Panc1 (cell line): ENCODE measurements at regions not wholly inside any gene's neighbourhood (a gene's known extent, or its start where the extent isn't known, plus 50 kb on each side); places are given as distances from the start of the nearest gene placed in this dataset.

Experiments used
- SIN3A ChIP-seq: IDR thresholded peaks from 2 replicates; pipeline ENCODE4 v1.6.1; 2012; ENCODE audit warnings: low read depth, mild to moderate bottlenecking, low read length, moderate library complexity, borderline replicate concordance; ENCODE audit not compliant: insufficient read depth
- TCF7L2 ChIP-seq: IDR thresholded peaks from 2 replicates; pipeline ENCODE4 v1.6.1; 2011; ENCODE audit warnings: mild to moderate bottlenecking, low read depth, low read length, inconsistent platforms
- TF ChIP-seq, protein P1 (sequence below): fragments of 450-650 bp; IDR thresholded peaks from 2 replicates; pipeline ENCODE4 v1.5.1; 2017; ENCODE audit warnings: mild to moderate bottlenecking

DNA sequence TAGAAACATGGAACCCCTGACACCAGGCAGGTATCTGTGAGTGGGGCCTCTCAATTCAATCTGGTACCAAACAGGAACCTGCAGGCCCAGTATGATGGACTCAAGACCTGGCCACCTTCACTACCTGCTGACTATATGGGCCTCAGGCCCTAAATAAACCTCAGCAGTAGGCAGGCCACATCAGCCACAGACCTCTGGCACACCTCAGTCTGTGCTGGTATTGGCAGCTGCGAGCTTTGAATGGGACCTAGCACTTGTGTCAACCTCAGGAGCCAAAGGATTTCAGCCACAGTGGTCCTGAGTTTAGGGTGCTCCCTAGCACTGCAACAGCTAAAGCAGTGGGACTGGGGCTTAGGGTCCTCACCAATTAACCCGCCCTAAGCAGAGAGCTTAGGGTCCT is 325.5 kb downstream of the ZNF608 start:
- no peak for TF ChIP-seq SIN3A
- TF ChIP-seq, protein P1, sequence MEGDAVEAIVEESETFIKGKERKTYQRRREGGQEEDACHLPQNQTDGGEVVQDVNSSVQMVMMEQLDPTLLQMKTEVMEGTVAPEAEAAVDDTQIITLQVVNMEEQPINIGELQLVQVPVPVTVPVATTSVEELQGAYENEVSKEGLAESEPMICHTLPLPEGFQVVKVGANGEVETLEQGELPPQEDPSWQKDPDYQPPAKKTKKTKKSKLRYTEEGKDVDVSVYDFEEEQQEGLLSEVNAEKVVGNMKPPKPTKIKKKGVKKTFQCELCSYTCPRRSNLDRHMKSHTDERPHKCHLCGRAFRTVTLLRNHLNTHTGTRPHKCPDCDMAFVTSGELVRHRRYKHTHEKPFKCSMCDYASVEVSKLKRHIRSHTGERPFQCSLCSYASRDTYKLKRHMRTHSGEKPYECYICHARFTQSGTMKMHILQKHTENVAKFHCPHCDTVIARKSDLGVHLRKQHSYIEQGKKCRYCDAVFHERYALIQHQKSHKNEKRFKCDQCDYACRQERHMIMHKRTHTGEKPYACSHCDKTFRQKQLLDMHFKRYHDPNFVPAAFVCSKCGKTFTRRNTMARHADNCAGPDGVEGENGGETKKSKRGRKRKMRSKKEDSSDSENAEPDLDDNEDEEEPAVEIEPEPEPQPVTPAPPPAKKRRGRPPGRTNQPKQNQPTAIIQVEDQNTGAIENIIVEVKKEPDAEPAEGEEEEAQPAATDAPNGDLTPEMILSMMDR: no peak
- no peak for TF ChIP-seq TCF7L2
